ENCODE measurements at regions not wholly inside any gene's neighbourhood (a gene's known extent, or its start where the extent isn't known, plus 50 kb on each side); places are given as distances from the start of the nearest gene placed in this dataset.

DNA sequence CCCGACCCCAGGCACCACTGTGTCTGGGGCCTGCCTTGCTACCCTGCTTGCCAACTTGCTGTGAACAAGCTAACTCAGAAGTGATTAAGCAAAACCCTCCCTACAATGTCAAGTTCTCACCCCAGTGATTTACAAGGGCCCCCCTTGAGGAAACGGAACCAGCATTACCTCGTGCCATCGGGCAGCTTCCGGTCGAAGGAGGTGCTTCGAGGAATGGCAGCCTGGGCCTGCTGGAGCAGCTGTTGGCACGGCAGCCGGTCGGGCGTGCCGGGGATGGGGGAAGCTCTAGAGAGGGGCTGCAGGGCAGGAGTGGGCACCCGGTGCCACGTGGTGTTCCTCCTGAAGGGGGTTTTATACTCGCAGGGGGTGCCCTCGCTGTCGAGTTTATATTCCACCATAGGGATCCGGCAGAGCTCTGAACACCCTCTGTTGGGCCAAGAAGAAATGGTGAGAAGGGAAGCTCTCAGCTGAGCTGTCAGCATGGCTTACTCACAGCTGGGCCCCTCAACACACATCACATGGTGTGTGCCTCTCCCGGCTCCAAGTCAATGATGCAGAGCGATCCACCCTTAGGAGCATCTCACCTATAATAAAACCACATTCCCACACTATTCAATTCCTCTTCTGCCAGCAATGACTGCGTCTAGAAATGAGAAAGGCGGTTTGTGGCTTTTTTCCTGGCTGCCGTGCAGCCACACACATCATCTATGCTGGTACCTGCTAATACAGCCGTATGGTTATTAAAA lies 184.4 kb downstream of the SIPA1L2 start:
- DNase-seq (ENCODE audit: low read depth, low spot score) = no peak

DNA sequence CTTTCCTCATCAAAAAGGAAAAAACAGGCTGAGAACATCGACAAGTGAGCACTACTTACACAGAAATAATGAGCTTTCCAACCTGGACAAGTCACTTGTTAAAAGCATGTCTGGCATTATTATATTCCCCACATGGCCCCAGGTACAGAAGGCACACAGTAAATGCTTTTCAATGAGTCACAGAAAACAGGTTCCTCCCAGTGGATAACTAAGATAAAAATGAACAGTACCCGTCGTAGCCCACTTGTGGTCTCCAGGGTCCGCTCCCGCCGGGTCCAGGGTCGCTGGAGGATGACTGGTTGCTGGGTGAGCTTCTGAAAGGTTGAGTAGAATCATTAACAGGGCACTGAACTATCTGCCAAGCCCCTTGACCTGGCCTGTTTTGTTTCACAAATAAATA lies 186.6 kb downstream of the SIPA1L2 start:
- DNase-seq (ENCODE audit: low read depth, low spot score) = no peak

DNA sequence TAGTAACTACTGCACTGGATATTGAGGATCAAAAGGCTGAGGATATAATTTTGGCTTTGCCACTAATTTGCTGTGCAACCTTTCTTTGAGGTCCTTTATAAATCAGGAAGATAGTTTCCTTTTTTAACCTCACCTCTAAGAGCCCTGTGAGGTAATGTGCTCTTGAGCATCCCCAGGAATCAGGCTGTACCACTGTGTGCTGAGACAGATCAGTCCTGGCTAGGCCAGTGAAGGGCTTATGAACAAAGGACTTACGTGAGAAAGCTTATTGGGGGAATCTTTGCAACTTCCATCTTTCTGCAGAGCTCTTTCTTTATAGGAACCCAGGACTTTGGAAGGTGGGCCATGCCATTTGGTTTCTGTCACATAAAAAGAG lies 188.9 kb downstream of the SIPA1L2 start:
- DNase-seq (ENCODE audit: low read depth, low spot score) = no peak

DNA sequence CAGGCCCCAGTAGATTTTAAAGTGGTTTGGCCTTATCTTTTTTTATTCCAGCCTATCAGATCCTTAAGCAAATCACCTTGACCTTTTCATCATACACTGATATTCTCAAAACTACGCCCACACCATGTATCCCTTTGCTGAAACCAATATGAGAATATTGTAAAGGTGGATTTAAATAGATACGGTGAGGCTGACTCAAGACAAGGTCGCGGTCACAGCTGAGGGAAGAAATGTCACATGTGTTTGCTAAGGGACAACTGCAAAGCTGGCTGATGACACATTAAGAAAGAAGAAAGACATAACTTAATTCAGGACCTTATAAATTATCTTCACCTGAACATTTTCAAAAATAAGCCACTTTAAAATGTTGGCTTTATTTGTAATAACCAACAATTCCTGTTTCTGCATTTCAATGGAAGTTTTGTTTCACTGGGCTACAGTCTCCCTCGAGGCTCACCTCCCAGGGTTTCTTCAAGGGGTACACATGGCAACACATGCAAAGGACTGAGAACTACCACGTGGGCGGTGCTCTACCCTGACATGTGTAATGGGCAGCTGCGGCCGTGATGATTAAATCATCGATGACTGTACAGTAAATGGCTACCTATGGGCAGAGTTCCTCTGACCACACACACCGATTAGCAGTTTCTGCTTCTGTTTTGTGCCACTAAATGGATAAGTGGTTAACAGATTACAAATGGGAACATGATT lies 189.5 kb downstream of the SIPA1L2 start:
- no peak for DNase-seq (ENCODE audit: low read depth, low spot score)

DNA sequence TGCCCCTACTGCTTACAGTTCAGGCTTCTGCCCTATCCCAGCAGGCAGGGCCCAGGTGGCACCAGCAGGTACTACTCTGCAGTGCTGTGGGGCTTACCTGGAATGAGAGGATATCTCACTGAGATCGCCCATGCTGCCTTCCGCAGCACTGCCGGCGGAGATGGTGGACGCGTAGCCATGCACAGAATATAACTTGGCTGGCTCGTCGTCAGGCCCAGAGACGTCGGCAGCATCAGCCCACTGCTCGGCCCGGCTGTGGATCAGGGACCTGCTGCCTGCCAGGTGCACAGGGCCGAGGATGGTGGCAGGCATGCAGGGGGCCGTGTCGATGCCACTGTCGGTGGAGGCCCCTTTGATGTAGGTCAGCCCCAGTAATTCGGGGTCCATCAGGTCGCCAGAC lies 190.9 kb downstream of the SIPA1L2 start:
- DNase-seq (ENCODE audit: low read depth, low spot score) = no peak

DNA sequence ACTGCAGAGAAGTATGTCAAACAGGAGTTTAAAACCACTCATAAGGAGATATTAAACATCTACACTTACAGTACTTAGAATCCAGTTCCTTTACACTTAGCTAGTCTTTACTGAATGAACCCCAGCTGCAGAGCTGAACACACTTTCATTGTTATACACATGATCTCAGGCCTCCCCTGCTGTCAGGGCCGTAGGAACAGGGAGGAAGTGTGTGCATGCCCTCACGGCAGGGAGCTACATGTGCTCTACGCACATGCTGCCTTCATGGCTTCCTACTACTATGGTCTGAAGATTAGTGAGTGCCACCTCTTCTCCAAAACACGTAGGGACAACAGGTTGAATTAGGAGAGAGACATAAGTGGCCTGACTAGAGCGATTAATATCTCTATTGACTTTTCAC lies 191.5 kb downstream of the SIPA1L2 start:
- peak; percentile 20 for DNase-seq (ENCODE audit: low read depth, low spot score)

DNA sequence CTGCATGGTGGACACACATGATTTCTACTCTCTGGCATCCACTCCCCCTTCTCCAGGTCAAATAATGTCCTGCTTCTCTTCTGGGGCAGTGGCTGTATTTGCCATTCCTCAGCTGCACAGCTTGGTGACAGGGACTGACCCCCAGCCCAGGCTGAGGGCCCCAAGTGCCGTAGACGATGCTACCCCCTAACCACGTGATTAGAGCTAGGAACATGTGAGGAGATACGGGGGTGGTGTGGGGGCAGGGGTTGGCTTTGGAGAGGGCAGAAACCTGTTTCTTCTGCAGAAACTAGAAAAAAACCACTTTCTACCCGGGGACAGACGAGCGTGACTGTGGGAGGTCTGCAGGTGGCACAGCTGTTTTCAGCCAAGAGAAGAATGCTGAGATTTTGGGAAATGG lies 192.4 kb downstream of the SIPA1L2 start:
- no peak for DNase-seq (ENCODE audit: low read depth, low spot score)

DNA sequence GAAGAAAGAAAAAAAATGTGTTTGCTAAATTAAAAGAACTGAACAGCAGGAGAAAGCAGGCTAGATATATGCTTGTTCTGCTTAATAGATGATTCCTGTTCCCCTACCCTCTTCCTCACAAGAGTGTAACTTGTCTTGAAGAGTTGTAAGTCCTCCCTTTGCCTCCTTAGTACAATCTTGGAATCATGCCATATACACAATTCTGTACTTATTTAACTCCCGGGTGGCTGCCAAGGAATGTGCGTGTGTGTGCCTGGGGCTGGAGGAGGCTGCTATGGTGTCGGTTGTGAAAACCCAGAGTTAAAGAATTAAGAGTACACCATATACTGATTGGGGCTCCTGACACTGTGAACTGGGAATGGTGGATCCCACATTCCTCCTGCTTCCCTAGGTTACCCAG lies 194.2 kb downstream of the SIPA1L2 start:
- DNase-seq (ENCODE audit: low read depth, low spot score) = no peak

DNA sequence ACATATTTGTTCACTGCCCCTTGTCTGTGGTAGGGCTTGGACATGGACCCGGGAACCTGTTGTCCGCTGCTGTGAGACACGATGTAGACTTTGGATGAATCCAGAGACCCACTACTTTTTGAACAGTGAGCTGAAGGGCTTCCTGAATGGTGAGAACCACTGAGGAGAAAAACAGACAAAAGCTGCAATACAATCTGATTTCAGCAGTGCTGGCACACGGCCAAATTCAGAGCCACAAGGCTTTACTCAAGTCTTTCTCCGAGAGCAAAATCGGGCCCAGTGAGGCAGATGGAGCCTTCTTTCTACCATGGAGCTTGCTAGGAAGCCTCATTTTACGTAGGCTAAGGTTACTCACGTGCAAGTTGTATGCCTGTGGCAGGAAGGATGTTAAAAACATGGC lies 197.6 kb downstream of the SIPA1L2 start:
- no peak for DNase-seq (ENCODE audit: low read depth, low spot score)

DNA sequence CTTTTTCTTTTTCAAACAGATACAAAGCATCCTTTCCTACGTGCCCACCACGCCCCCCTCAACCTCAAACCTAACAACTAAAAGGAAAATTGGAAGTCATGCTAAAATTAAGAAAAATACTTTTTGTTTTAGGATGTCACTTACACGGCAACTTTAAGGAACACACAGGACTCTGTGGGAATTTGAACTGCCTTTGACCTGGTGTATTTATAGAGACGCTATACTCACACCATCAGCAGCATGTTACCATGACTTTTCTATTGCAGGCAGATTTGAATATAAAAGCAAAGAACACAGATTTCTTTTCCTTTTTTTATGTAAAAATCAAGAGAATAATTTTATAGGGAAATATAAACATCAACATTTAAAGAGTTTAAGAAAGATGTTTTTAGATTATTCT lies 198.2 kb downstream of the SIPA1L2 start:
- DNase-seq (ENCODE audit: low read depth, low spot score) = no peak

DNA sequence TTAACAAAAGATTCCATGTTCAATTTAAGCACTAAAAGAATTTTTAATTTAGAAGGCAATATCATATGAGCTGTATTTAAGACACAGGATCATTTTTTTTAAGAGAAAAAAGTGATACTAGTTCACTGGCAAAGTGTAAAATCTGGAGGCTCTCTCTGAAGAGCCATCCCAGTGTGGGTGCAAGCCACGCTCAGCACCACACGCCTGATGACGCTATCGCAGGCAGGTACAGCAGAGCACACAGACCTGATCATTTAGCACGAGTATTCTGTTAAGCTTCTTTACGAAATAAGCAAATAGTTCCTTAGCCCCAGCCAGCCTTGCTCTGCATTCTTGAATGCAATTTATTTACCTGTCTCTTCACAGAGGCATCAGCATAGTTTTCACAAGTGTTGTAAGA lies 198.6 kb downstream of the SIPA1L2 start:
- no peak for DNase-seq (ENCODE audit: low read depth, low spot score)

DNA sequence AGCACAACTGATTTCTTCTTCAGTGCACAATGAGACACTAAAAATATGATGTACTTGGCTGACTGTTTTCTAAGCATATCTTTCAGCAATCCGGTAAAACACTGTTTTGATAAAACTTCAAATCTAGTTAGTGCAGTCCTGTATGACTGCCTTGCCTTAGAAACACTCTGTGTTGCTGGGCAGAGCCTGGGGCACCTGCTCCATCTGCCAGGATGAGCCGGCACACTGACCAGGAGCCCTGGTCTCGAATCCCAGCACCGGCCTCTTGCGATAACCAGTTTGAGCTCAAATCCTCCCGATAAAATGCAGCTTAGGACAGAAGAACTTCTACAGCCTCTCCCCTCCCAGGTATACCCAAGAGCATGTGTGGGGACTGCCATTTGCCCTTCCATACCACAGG lies 199.5 kb downstream of the SIPA1L2 start:
- DNase-seq (ENCODE audit: low read depth, low spot score) = no peak

DNA sequence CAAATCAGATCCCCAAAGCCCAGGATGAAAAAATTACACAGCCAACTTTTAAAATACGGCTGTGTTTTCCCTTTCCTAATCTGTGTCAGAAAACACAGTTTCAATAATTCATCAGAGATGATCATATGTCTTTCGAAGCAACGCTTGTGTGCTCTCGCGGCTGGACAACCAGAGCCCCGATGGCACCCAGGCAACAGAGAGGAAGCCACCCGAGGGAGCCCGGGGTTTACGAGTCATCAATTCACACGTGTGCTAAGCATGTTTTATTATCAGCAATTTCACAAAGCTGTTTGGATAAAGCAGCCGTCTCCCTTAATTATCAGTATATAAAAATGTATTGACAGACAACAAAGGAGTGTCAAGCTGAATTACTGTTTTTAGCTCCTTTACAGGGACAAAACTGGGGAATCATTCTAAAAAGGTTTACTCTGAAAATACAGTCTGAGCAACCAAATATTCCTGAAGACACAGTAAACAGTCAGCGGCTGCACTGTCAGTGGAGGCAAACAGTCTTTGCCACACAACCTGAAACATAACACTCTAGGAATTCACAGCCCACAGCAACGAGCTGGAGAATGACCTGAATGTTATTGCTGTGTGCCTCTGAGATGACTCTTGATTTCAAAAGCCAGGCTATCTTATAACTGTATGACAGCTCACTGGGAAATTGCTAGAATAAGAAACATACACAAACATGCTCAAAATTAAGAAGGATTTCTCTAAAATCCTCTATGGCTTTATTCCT lies 201.0 kb downstream of the SIPA1L2 start:
- DNase-seq (ENCODE audit: low read depth, low spot score) = no peak

DNA sequence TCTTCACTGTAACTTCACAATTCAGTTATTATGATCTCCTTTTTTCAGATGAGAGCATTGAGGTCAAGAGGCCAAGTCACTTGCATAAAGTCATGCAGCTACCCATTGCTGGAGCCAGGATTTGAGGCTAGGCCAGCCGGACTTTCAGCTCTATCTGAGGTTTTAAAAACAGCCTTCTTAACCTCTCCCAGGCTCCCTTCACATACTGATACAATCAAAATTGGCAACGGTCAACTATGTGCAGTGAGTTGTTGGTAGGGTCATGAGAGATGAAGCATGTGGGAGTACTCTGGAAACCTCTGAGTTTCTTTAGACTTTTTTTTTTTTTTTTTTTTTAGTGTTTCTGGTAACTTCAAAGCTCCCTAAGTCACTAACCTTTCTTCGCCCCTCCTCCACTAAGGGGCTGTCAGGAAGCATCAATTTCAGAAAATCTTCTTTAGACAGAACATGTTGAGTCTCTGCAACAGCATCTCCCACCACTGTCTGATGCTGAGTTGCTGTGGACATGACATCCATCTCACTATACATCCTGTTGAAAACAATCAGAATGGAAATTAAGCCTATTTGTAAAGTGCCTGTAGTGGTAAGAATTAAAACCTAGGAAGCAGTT lies 201.8 kb downstream of the SIPA1L2 start:
- no peak for DNase-seq (ENCODE audit: low read depth, low spot score)

DNA sequence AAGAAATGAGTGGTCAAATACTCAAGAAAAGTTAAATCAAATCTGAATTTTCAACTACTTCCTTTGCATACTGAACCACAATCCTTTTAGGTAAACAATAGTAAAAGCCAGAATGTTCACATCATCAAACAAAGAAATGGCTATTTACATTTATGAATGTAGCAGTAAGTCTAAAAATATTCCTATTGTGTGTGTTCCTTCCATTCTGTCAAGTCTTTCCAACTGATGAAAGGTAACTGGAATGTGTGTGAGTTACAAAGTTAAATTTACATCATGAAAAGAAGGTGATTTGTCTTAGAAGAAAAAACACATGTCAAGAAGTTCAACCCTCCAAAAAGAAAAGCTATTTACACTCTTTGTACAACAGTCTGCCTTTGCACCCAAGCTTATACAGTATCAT lies 203.1 kb downstream of the SIPA1L2 start:
- no peak for DNase-seq (ENCODE audit: low read depth, low spot score)

DNA sequence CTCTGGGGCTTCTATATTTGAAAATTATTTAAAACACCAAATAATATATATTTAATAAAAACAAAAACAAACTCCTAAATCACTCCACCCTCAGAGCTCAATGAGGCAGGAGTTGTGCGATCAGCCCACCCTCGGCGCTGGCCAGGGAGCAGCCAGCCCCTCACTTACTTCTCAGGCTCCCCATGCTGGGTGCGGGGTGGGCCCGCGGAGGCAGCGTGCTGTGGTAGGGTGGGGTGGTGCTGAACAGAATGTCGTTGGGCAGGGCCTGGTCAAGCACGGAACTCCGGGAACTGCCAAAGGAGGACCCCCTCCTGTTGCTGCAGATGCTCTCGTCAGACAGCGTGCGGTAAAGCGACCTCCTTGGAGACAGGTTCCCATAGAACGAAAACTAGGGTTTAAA lies 204.5 kb downstream of the SIPA1L2 start:
- no peak for DNase-seq (ENCODE audit: low read depth, low spot score)

DNA sequence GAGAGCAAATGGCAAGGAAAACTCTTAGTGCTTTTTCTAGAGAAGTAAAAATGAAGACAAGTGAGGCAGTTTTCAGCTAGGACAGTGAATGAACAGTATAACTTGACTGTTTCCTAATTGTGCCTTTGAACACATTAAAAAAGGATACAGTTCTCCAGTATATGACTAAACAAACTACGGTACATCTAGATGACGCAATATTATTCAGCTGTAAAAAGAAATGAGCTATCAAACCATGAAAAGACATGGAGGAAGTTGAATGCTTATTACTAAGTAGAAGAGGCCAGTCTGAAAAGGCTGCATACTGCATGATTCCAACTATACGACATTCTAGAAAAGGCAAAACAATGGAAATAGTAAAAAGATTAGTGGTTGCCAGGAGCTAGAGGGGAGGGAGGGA lies 206.3 kb downstream of the SIPA1L2 start:
- no peak for DNase-seq (ENCODE audit: low read depth, low spot score)

DNA sequence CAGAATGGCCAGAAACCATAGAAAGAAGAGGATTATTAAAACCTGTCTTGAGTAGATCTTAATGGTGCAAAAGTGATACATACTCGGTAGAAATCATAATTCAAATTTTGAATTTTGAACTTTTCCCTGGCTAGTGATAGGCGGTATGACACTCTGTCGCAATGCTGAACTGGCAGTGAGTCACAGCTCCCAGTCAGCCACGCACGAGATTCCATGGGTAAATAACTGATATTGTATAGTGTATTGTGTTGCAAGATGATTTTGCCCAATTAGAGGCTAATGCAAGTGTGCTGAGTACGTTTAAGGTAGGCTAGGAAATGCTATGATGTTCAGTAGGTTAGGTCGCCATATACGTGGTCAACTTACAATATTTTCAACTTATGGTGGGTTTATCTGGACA lies 207.0 kb downstream of the SIPA1L2 start:
- no peak for DNase-seq (ENCODE audit: low read depth, low spot score)

DNA sequence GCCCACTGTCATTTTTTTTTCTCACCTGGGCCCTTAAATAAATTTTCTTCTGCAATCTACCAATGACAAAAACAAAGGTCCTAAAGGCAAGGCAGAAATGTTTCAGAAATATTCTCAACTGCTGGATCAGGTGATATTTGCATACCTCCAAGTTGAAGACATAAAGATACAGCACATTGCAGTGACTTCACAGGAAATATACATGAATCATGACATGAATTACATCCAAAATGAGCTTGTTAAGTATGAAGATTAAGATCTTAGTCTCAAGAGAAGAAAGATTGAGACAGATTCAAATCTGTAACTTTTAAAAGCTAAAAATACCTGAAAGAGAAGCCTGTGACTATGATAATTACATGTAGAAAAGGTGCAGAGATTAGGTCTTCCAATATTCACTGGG lies 207.8 kb downstream of the SIPA1L2 start:
- no peak for DNase-seq (ENCODE audit: low read depth, low spot score)

DNA sequence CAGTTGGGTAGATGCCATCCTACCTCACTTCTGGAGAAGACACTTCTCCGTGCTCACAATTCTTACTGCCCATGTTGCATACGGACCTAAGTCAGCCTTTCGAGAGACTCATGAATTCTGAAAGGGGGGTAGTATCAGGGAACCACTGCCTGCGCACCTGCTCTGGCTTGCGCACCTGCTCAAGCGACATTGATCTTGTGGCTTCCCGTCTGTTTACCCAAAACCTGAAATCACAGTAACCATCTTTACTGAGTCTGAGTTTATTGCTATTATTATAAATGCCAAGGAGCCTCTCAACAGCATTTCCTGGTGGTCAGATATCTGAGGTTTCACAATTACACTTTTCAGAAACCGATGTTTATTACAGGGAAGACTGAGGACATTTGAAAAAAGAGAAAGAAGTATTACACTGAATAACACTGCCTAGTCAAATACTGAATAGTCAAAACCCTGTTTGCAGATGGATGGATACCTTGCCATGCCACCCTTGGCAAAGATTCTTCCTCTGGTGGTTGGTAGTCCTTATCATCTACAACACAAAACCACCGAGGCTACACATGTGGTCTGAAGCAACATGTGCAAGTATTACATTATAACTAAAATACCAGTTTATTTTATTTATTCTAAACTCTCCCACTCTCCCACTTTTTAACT lies 208.7 kb downstream of the SIPA1L2 start:
- no peak for DNase-seq (ENCODE audit: low read depth, low spot score)

DNA sequence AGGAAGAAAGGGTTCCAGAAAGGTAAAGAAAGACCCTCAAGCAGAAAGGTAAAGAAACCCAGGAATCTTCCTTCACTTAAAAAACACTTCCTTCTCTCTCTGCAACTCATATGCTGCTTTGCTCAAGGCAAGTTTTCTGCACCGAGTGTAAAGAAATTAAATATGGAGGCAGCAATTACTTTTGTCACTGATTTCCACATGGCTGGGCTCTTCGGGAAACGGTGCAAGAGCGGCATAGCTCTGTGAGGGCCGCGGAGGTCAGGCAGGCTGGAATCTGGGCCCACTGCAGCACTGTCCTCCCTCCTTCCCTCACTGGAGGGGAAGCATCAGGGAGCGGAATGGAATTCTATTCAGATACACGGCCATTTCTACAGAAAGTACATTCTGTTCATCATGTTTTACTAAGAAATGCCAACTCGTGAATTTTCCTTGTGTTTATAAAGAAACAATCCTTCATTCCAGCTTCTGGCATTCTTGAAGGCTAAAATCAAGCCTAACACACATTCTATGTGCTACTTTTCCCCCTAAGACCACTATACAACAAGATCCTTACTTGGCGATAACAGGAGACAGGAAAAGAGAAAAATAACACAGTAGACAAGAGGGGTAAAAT lies 212.2 kb downstream of the SIPA1L2 start:
- no peak for DNase-seq (ENCODE audit: low read depth, low spot score)
